Heart left ventricle (tissue), 16 donors: ENCODE measurements at regions not wholly inside any gene's neighbourhood (a gene's known extent, or its start where the extent isn't known, plus 50 kb on each side); places are given as distances from the start of the nearest gene placed in this dataset.

ENCODE experiments used
- ATAC-seq, 4 donors: fragments of 200-7000 bp; cut with Tn5 transposase; one replicate each; pipeline ENCODE4 v1.9.1; 2020 to 2022; ENCODE audit warnings: moderate library complexity in 4 of 4, mild to moderate bottlenecking in 3 of 4, moderate number of reproducible peaks in 1 of 4
- DNase-seq, 5 donors: peaks; one replicate each; pipeline ENCODE4 v3.0.0-alpha.2; 2020
- H3K27ac ChIP-seq, 12 donors: fragments of 200-600 bp; sonication (generic) in 4 of 12; one replicate each; pipeline versions ENCODE4 v1.5.0 to v1.8.0; 2016 to 2022; ENCODE audit warnings: mild to moderate bottlenecking in 2 of 12
- H3K27me3 ChIP-seq, 9 donors: fragments of 200-600 bp; sonication (generic) in 2 of 9; one replicate each; pipeline versions ENCODE4 v1.5.1 to v1.8.0; 2016 to 2022; ENCODE audit warnings: mild to moderate bottlenecking in 3 of 9
- H3K36me3 ChIP-seq, 9 donors: fragments of 200-600 bp; sonication (generic) in 2 of 9; one replicate each; pipeline versions ENCODE4 v1.5.0 to v1.8.0; 2018 to 2022; ENCODE audit warnings: mild to moderate bottlenecking in 2 of 9
- H3K4me1 ChIP-seq, 12 donors: fragments of 200-600 bp; sonication (generic) in 4 of 12; one replicate each; pipeline versions ENCODE4 v1.5.0 to v1.8.0; 2016 to 2022; ENCODE audit warnings: mild to moderate bottlenecking in 3 of 12
- H3K4me3 ChIP-seq, 12 donors: fragments of 200-600 bp; sonication (generic) in 4 of 12; one replicate each; pipeline versions ENCODE4 v1.5.0 to v1.8.0; 2017 to 2022; ENCODE audit warnings: mild to moderate bottlenecking in 9 of 12, moderate library complexity in 4 of 12
- H3K9me3 ChIP-seq, 12 donors: fragments of 200-600 bp; sonication (generic) in 4 of 12; one replicate each; pipeline versions ENCODE4 v1.5.0 to v1.8.0; 2016 to 2022; ENCODE audit warnings: mild to moderate bottlenecking in 1 of 12
- CTCF ChIP-seq, 12 donors: fragments of 200-600 bp; sonication (generic) in 4 of 12; IDR thresholded peaks; one replicate each; pipeline versions ENCODE4 v1.5.0 to v1.8.0; 2018 to 2022; ENCODE audit warnings: antibody characterized with exemption in 12 of 12, mild to moderate bottlenecking in 5 of 12
- POLR2A ChIP-seq, 2 donors: fragments of 450-650 bp; IDR thresholded peaks; one replicate each; pipeline ENCODE4 v1.6.1; 2017; ENCODE audit warnings: antibody characterized with exemption in 2 of 2, mild to moderate bottlenecking in 2 of 2, moderate library complexity in 2 of 2
- WGBS, 4 donors: extraction: QIAGEN DNeasy Blood & Tissue Kit in 2 of 4; methylation state at CpG; one replicate each; pipeline versions ENCODE4 v1.1.5 to v1.1.7; 2013 to 2018; 5-methylcytosine and 5-hydroxymethylcytosine counted together
- intact Hi-C, 10 donors: fragments of 100-400 bp; cut with DNase I; formaldehyde crosslinking; loops; one replicate each; pipeline versions ENCODE4 v1.11.1 to v1.14.2; 2022
- donor health status: ischemic (EF 13 %, LVEDD 7.1; RV severe dilation, severe dysfunction).
- donor health status: healthy with polysubstance abuse.
- donor health status: DM: no; HTN: yes; CAD: no.
- donor health status: DM: no; HTN: no; CAD: no.
- donor health status: ischemic (EF 25% LVEDD 6.9; RV normal size, moderate dysfunction).
- donor health status: ischemic (EF 25% LVEDD 5.7; RV mildly dilated, moderate dysfunction).
- donor health status: healthy.
- donor health status: DM: yes; HTN: yes; CAD: no.
- donor health status: ischemic (EF 35%, LVEDD 5.7; RV mildly dilated, moderate dysfunction).
- donor health status: nonischemic (EF 11% LVEDD 7.7; RV severe dilation, severe dysfunction).
- donor health status: DM: yes; HTN: yes; CAD: no.
- donor health status: PGD.
- donor health status: ischemic (EF 29% LVEDD 5.4; RV normal size, mild dysfunction).
- donor health status: nonischemic (EF 23%, LVEDD 6.1; RV moderate dilation, normal function).

GRCh38 chr12:17169726-17170471 is 563.9 kb upstream of the LMO3 start:
- H3K4me3 ChIP-seq: no peak overlapping the region
- DNase-seq: no peak
- no peaks in the 10 kb centered on the region for H3K27me3 ChIP-seq
- WGBS, 4 donors: 40 to 51% (median 49%) methylated on average over 5 of the region's 5 CpGs
- no peaks in the 10 kb centered on the region for H3K4me1 ChIP-seq
- peaks cover 0 to 12% (median 0%) of the 10 kb centered on the region in 12 donors for H3K9me3 ChIP-seq
- no peak overlapping the region for H3K27ac ChIP-seq
- intact Hi-C loops: no loop called here
- TF ChIP-seq CTCF (IDR thresholded peaks at IDR 0.05) (no peak), POLR2A (IDR thresholded peaks at IDR 0.05) (no peak)
- H3K36me3 ChIP-seq: no peaks in the 10 kb centered on the region
- no peak for ATAC-seq

GRCh38 chr12:17159506-17160300 is 553.7 kb upstream of the LMO3 start:
- 73 to 78% (median 74%) methylated on average over 12 of the region's 12 CpGs for WGBS, 4 donors
- Histone ChIP-seq H3K9me3 (peaks cover 0 to 11% (median 0%) of the 10 kb centered on the region in 12 donors), H3K36me3 (no peaks in the 10 kb centered on the region), H3K4me3 (no peak overlapping the region), H3K27me3 (no peaks in the 10 kb centered on the region), H3K4me1 (no peaks in the 10 kb centered on the region), H3K27ac (no peak overlapping the region)
- DNase-seq (no peak), ATAC-seq (no peak)
- intact Hi-C loops: no loop called here
- no peak for TF ChIP-seq POLR2A (IDR thresholded peaks at IDR 0.05)
- TF ChIP-seq CTCF (IDR thresholded peaks at IDR 0.05): no peak

- ATAC-seq (no peak), DNase-seq (no peak)
- 61 to 76% (median 66%) methylated on average over 1 of the region's 1 CpG for WGBS, 4 donors
- H3K27me3 ChIP-seq: no peaks in the 10 kb centered on the region
- intact Hi-C loops: no loop called here
- H3K9me3 ChIP-seq: peaks cover 0 to 20% (median 0%) of the 10 kb centered on the region in 12 donors
- no peak overlapping the region for H3K4me3 ChIP-seq
- no peak overlapping the region for H3K27ac ChIP-seq
- H3K36me3 ChIP-seq: no peaks in the 10 kb centered on the region
- H3K4me1 ChIP-seq: no peaks in the 10 kb centered on the region
- TF ChIP-seq CTCF (IDR thresholded peaks at IDR 0.05) (no peak), POLR2A (IDR thresholded peaks at IDR 0.05) (no peak)
Observed at GRCh38 chr12:17158201-17158600, 552.2 kb upstream of the LMO3 start.

GRCh38 chr12:17151917-17152316 is 546.0 kb upstream of the LMO3 start:
- no peak for ATAC-seq
- Histone ChIP-seq H3K4me3 (no peak overlapping the region), H3K36me3 (no peaks in the 10 kb centered on the region), H3K9me3 (peaks cover 0 to 35% (median 4%) of the 10 kb centered on the region in 12 donors), H3K4me1 (no peaks in the 10 kb centered on the region), H3K27ac (no peak overlapping the region), H3K27me3 (no peaks in the 10 kb centered on the region)
- DNase-seq: no peak
- 69 to 81% (median 75%) methylated on average over 2 of the region's 2 CpGs for WGBS, 4 donors
- intact Hi-C loops: no loop called here
- no peak for TF ChIP-seq CTCF (IDR thresholded peaks at IDR 0.05)
- TF ChIP-seq POLR2A (IDR thresholded peaks at IDR 0.05): no peak
